ENCODE measurements at regions not wholly inside any gene's neighbourhood (a gene's known extent, or its start where the extent isn't known, plus 50 kb on each side); places are given as distances from the start of the nearest gene placed in this dataset.

DNA sequence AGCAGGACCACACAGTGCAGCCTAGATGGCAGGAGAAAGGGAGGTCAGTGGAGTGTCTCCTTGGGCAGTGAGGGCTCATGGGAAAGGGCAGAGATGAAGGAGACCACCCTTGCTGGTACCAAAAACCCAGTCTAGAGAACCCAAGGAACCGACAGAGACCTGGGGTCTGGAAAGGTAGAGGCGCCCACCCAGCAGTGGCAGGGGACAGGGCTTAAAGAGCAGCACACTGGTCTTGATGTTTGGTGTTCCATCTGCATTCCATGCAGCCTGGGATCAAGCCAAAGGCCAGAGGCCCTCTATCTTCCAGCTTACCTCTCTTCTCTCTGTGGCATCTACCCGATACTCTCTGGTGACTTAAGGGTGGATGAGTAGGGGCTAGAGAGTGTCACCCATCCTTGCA, 127.5 kb downstream of the PJA1 start:
- TF ChIP-seq, protein P1, sequence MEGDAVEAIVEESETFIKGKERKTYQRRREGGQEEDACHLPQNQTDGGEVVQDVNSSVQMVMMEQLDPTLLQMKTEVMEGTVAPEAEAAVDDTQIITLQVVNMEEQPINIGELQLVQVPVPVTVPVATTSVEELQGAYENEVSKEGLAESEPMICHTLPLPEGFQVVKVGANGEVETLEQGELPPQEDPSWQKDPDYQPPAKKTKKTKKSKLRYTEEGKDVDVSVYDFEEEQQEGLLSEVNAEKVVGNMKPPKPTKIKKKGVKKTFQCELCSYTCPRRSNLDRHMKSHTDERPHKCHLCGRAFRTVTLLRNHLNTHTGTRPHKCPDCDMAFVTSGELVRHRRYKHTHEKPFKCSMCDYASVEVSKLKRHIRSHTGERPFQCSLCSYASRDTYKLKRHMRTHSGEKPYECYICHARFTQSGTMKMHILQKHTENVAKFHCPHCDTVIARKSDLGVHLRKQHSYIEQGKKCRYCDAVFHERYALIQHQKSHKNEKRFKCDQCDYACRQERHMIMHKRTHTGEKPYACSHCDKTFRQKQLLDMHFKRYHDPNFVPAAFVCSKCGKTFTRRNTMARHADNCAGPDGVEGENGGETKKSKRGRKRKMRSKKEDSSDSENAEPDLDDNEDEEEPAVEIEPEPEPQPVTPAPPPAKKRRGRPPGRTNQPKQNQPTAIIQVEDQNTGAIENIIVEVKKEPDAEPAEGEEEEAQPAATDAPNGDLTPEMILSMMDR (conservative IDR thresholded peaks at IDR 0.05; ENCODE audit: control insufficient read depth, insufficient read depth, low read depth, low read length): no peak
- DNase-seq (ENCODE audit: low read depth): no peak
- H3K4me3 ChIP-seq (ENCODE audit: control insufficient read depth, low read depth, low read length): no peak overlapping the region

DNA sequence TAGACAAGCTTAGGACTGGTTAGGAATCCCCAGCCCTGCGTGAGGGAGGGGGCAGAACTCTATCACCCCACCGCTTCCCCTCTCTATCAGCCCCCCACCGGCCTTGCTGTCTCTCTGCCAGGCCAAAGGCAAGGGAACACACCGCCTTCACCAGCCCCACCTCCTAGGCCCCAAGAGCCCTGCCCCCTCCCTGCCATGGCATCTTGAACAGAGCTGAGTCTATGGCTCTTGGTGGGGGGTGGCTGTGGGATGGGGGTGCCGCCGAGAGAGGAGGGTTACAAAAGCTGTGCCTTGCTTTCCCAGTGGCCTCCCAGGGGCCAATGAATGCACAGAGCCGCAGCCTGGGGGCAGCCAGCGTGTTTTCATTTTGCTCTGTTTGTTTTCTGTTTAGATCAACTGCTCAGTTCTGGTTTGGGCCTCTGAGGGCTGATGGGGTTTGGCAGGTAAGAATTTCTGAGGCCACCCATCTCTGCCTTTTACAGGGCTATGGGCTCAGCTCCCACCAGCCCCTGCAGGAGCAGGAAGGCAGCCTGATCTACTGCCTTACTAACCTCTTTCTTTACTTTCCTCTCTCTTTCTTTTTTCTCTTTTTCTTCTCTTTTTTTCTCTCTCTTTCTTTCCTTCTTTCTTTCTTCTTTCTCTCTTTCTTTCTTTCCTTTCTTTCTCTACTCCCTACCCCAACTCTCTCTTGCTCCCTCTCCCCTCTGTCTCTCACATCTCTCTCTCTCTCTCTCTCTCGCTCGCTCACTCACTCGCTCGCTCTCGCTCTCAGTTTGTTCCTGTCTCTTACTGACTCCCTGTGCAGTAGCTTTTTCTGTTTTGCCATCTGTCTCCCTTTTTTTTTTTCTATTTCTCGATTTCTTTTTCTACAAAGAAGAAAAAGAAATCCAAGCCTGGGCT, 128.3 kb downstream of the PJA1 start:
- DNase-seq (ENCODE audit: low read depth): no peak
- no peak overlapping the region for H3K4me3 ChIP-seq (ENCODE audit: control insufficient read depth, low read depth, low read length)
- TF ChIP-seq, protein P1 (conservative IDR thresholded peaks at IDR 0.05; ENCODE audit: control insufficient read depth, insufficient read depth, low read depth, low read length): no peak

DNA sequence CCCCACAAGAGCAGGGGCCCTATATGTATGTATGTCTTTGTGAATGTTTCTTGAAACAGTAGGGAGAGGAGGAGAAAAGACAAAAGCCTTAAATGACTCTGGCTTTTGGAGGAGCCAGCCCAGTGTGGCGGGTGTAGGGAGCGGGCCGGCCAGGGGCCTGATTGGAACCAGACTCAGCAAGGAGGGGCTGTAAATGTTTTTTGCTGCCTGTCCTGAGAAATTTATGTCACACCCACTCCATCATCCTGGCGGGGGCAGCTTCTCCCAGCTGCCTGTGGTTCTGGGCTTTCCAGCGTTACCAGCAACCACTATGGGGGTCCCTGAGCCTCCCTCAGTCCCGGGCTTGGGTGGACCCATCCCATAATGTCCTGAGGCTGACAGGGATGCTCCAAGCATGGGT, 130.8 kb downstream of the PJA1 start:
- TF ChIP-seq, protein P1 (conservative IDR thresholded peaks at IDR 0.05; ENCODE audit: control insufficient read depth, insufficient read depth, low read depth, low read length): no peak
- H3K4me3 ChIP-seq (ENCODE audit: control insufficient read depth, low read depth, low read length): no peak overlapping the region
- DNase-seq (ENCODE audit: low read depth): no peak

DNA sequence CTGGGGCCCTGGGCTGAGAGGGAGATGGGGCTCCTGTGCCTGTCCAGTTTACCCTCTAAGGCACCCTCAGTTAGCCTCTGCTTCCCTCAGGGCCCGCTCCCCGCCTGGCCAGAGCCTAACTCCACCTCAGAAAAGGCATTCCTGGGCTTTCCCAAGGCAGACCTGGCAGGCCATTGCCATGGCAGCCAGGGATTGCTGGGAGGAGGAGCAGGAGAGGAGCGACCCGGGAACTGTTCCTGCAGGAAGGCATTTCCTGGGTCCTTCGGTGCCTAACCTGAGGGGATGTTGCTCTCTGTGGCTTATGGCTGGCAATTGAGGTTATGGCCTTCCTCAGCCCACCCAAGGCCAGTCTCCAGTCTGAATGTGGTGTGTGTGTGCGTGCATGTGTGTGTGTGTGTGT, 131.3 kb downstream of the PJA1 start:
- DNase-seq (ENCODE audit: low read depth): no peak
- TF ChIP-seq, protein P1 (conservative IDR thresholded peaks at IDR 0.05; ENCODE audit: control insufficient read depth, insufficient read depth, low read depth, low read length): no peak
- H3K4me3 ChIP-seq (ENCODE audit: control insufficient read depth, low read depth, low read length): no peak overlapping the region

DNA sequence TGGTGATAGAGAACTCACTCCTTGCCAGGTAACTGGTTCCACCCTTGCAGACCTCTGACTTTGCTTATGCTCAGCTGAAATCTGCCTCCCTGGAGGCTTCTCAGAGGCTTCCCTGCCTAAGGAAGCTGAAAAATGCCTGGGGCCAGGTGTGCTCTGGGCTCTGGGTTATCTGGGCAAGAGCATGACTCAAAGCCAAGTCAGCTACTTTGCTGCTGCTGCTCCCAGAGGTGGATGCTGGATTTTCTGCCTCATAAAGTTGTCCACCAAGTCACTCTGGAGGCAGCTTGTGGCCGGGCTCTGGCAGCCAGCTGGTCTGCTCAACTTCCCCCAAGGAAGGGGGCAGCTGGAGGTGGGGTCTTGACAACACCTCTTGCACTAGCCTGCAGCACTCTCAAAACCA, 132.7 kb downstream of the PJA1 start:
- no peak overlapping the region for H3K4me3 ChIP-seq (ENCODE audit: control insufficient read depth, low read depth, low read length)
- TF ChIP-seq, protein P1 (conservative IDR thresholded peaks at IDR 0.05; ENCODE audit: control insufficient read depth, insufficient read depth, low read depth, low read length): no peak
- DNase-seq (ENCODE audit: low read depth): no peak

DNA sequence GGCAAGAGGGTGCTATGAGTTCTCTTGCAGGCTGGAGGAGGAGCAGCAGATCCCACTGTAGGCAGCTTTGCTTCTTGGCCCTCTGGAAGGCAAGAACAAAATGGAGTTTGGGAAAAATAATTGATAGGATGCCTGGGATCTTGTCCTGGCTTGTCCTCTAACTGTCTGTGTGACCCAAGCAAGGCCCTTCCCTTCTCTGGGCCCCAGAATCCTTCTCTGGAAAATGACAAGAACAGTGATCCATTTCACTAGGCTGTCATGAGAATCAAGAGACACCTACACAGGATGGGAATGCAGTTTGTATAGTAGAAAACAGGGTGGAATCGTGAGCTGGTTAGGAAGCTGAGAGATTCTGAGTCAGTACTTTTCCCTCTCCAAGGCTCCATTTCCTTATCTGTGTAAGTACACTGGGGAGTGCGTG, 133.3 kb downstream of the PJA1 start:
- DNase-seq (ENCODE audit: low read depth): no peak
- H3K4me3 ChIP-seq (ENCODE audit: control insufficient read depth, low read depth, low read length): no peak overlapping the region
- TF ChIP-seq, protein P1 (conservative IDR thresholded peaks at IDR 0.05; ENCODE audit: control insufficient read depth, insufficient read depth, low read depth, low read length): no peak
